WTC11 (cell line): ENCODE measurements at regions not wholly inside any gene's neighbourhood (a gene's known extent, or its start where the extent isn't known, plus 50 kb on each side); places are given as distances from the start of the nearest gene placed in this dataset.

Source experiments
- ATAC-seq: fragments of 200-7000 bp; cut with Tn5 transposase; 2 replicates; pipeline ENCODE4 v1.10.0; 2021; ENCODE audit warnings: mild to moderate bottlenecking, moderate library complexity
- CTCF ChIA-PET: fragments of 300-600 bp; sonication (Branson Sonifier 250); formaldehyde crosslinking; loops from one replicate; lab custom pipeline; 2021; ENCODE audit warnings: antibody characterized with exemption; lab: Charles Lee
- POLR2A ChIA-PET: fragments of 350-600 bp; sonication (Branson Sonifier 250); formaldehyde crosslinking; loops from one replicate; lab custom pipeline; 2021; ENCODE audit warnings: antibody characterized with exemption; lab: Charles Lee
- DNase-seq: peaks from one replicate; pipeline ENCODE4 v3.0.0; 2021; ENCODE audit warnings: low spot score
- H3K27ac Mint-ChIP-seq: 2 replicates; pipeline ENCODE4 v1.8.0; 2021; ENCODE audit warnings: mixed read lengths
- H3K27me3 Mint-ChIP-seq: 2 replicates; pipeline ENCODE4 v1.8.0; 2021; ENCODE audit warnings: low read depth, mild to moderate bottlenecking, moderate library complexity, mixed read lengths
- H3K36me3 Mint-ChIP-seq: 2 replicates; pipeline ENCODE4 v1.8.0; 2021; ENCODE audit warnings: mixed read lengths
- H3K4me1 Mint-ChIP-seq: 2 replicates; pipeline ENCODE4 v1.8.0; 2022; ENCODE audit warnings: mixed read lengths
- H3K4me3 Mint-ChIP-seq: 2 replicates; pipeline ENCODE4 v1.8.0; 2021; ENCODE audit warnings: mild to moderate bottlenecking, moderate library complexity, mixed read lengths
- H3K9me3 Mint-ChIP-seq: 2 replicates; pipeline ENCODE4 v1.8.0; 2021; ENCODE audit warnings: mixed read lengths
- AFF4 ChIP-seq: sonication (generic); formaldehyde crosslinking; IDR thresholded peaks from 2 replicates; pipeline ENCODE4 v1.8.1; 2023; ENCODE audit warnings: mild to moderate bottlenecking, missing genetic modification reagents, borderline replicate concordance
- ATF6 ChIP-seq: sonication (generic); formaldehyde crosslinking; IDR thresholded peaks from 2 replicates; pipeline ENCODE4 v1.8.1; 2023; ENCODE audit warnings: mild to moderate bottlenecking, missing genetic modification reagents
- CREB1 ChIP-seq: sonication (generic); formaldehyde crosslinking; IDR thresholded peaks from 2 replicates; pipeline ENCODE4 v1.8.0; 2023; ENCODE audit warnings: mild to moderate bottlenecking, missing genetic modification reagents
- E2F1 ChIP-seq: sonication (generic); formaldehyde crosslinking; IDR thresholded peaks from 2 replicates; pipeline ENCODE4 v1.8.0; 2022; ENCODE audit warnings: mild to moderate bottlenecking, missing genetic modification reagents
- ETV6 ChIP-seq: sonication (generic); formaldehyde crosslinking; IDR thresholded peaks from 2 replicates; pipeline ENCODE4 v1.8.1; 2022; ENCODE audit warnings: mild to moderate bottlenecking, missing genetic modification reagents
- FOXK1 ChIP-seq: sonication (generic); formaldehyde crosslinking; IDR thresholded peaks from 2 replicates; pipeline ENCODE4 v1.8.0; 2022; ENCODE audit warnings: mild to moderate bottlenecking, moderate library complexity, missing genetic modification reagents
- HMGA2 ChIP-seq: fragments of 250-450 bp; sonication (Bioruptor Pico); IDR thresholded peaks from 2 replicates; pipeline ENCODE4 v1.4.0; 2021; ENCODE audit warnings: mild to moderate bottlenecking, moderate library complexity
- IRF2 ChIP-seq: sonication (generic); formaldehyde crosslinking; IDR thresholded peaks from 2 replicates; pipeline ENCODE4 v1.8.0; 2022; ENCODE audit warnings: low read depth, missing genetic modification reagents, borderline replicate concordance
- JUN ChIP-seq: sonication (generic); formaldehyde crosslinking; IDR thresholded peaks from 2 replicates; pipeline ENCODE4 v1.8.0; 2023; ENCODE audit warnings: mild to moderate bottlenecking, missing genetic modification reagents
- NFATC4 ChIP-seq: fragments of 250-450 bp; sonication (Bioruptor Pico); IDR thresholded peaks from 2 replicates; pipeline ENCODE4 v1.9.0; 2021; ENCODE audit warnings: mild to moderate bottlenecking
- NR1H2 ChIP-seq: sonication (generic); formaldehyde crosslinking; IDR thresholded peaks from 2 replicates; pipeline ENCODE4 v1.9.0; 2021; ENCODE audit warnings: mild to moderate bottlenecking, moderate library complexity, missing genetic modification reagents
- OVOL2 ChIP-seq: fragments of 250-450 bp; sonication (Bioruptor Pico); IDR thresholded peaks from 2 replicates; pipeline ENCODE4 v1.9.0; 2021; ENCODE audit warnings: mild to moderate bottlenecking, borderline replicate concordance
- PRRX2 ChIP-seq: fragments of 250-450 bp; sonication (Bioruptor Pico); IDR thresholded peaks from 2 replicates; pipeline ENCODE4 v1.8.0; 2021; ENCODE audit warnings: mild to moderate bottlenecking
- RELA ChIP-seq: sonication (generic); formaldehyde crosslinking; IDR thresholded peaks from 2 replicates; pipeline ENCODE4 v1.8.1; 2022; ENCODE audit warnings: missing genetic modification reagents, mild to moderate bottlenecking, borderline replicate concordance
- RORB ChIP-seq: fragments of 250-450 bp; sonication (Bioruptor Pico); IDR thresholded peaks from 2 replicates; pipeline ENCODE4 v1.9.0; 2021; ENCODE audit warnings: mild to moderate bottlenecking
- SOX15 ChIP-seq: fragments of 250-450 bp; sonication (Bioruptor Pico); IDR thresholded peaks from 2 replicates; pipeline ENCODE4 v1.9.0; 2021; ENCODE audit warnings: mild to moderate bottlenecking
- USF2 ChIP-seq: sonication (generic); formaldehyde crosslinking; IDR thresholded peaks from 2 replicates; pipeline ENCODE4 v1.8.1; 2023; ENCODE audit warnings: mild to moderate bottlenecking, missing genetic modification reagents, moderate library complexity
- ZNF281 ChIP-seq: sonication (generic); formaldehyde crosslinking; IDR thresholded peaks from 2 replicates; pipeline ENCODE4 v1.8.0; 2023; ENCODE audit warnings: mild to moderate bottlenecking, missing genetic modification reagents
- ZNF317 ChIP-seq: sonication (generic); formaldehyde crosslinking; IDR thresholded peaks from 2 replicates; pipeline ENCODE4 v1.8.1; 2023; ENCODE audit warnings: low read depth, mild to moderate bottlenecking, moderate library complexity, missing genetic modification reagents, borderline replicate concordance
- ZNF416 ChIP-seq: fragments of 250-450 bp; sonication (Bioruptor Pico); IDR thresholded peaks from 2 replicates; pipeline ENCODE4 v1.9.0; 2021; ENCODE audit warnings: mild to moderate bottlenecking, inconsistent platforms
- ZNF425 ChIP-seq: fragments of 250-450 bp; sonication (Bioruptor Pico); conservative IDR thresholded peaks from 2 replicates; pipeline ENCODE4 v1.9.0; 2021; ENCODE audit warnings: mild to moderate bottlenecking
- ZNF671 ChIP-seq: fragments of 250-450 bp; sonication (Bioruptor Pico); IDR thresholded peaks from 2 replicates; pipeline ENCODE4 v1.8.0; 2021; ENCODE audit warnings: mild to moderate bottlenecking

GRCh38 chr18:68484241-68484640 is 230.7 kb downstream of the TMX3 start (continued):
- TF ChIP-seq ZNF425 (no peak), ZNF416 (CRISPR knock-in tag) (no peak), NR1H2 (CRISPR knock-in tag) (no peak), PRRX2 (no peak), JUN (CRISPR knock-in tag) (no peak), ZNF317 (CRISPR knock-in tag) (no peak), FOXK1 (CRISPR knock-in tag) (no peak), RORB (no peak), ATF6 (CRISPR knock-in tag) (no peak)

GRCh38 chr18:68482815-68483214 is 232.1 kb downstream of the TMX3 start:
- no peak overlapping the region for H3K27ac Mint-ChIP-seq
- no peak for ATAC-seq
- H3K4me3 Mint-ChIP-seq = no peak overlapping the region
- H3K36me3 Mint-ChIP-seq = peaks cover 7% of the 10 kb centered on the region
- no peak for DNase-seq
- peaks cover 16% of the 10 kb centered on the region for H3K9me3 Mint-ChIP-seq
- ChIA-PET POLR2A (no interaction called here), CTCF (no interaction called here)
- no peaks in the 10 kb centered on the region; the same call in 1 of the 2 replicates for H3K27me3 Mint-ChIP-seq
- TF ChIP-seq ZNF317 (CRISPR knock-in tag) (no peak), CREB1 (CRISPR knock-in tag) (no peak), ETV6 (CRISPR knock-in tag) (no peak), USF2 (CRISPR knock-in tag) (no peak), E2F1 (CRISPR knock-in tag) (no peak)
- H3K4me1 Mint-ChIP-seq = peaks cover 4% of the 10 kb centered on the region

- ATAC-seq (no peak), DNase-seq (no peak)
- Mint-ChIP-seq H3K4me1 (no peaks in the 10 kb centered on the region), H3K27me3 (no peaks in the 10 kb centered on the region), H3K27ac (no peak overlapping the region), H3K9me3 (peaks cover 5% of the 10 kb centered on the region; the same call in 1 of the 2 replicates), H3K36me3 (no peaks in the 10 kb centered on the region), H3K4me3 (no peak overlapping the region)
- CTCF ChIA-PET = no interaction called here
- POLR2A ChIA-PET = no interaction called here
- no peak for TF ChIP-seq ETV6 (CRISPR knock-in tag)
- TF ChIP-seq ZNF671 (CRISPR knock-in tag) = no peak
- no peak for TF ChIP-seq AFF4 (CRISPR knock-in tag)
- no peak for TF ChIP-seq SOX15 (CRISPR knock-in tag)
- no peak for TF ChIP-seq IRF2 (CRISPR knock-in tag)
- TF ChIP-seq NFATC4 (CRISPR knock-in tag) = no peak
- TF ChIP-seq ZNF281 (CRISPR knock-in tag) = no peak
- no peak for TF ChIP-seq HMGA2
- no peak for TF ChIP-seq OVOL2 (CRISPR knock-in tag)
- TF ChIP-seq ZNF416 (CRISPR knock-in tag) = no peak
- TF ChIP-seq RELA = no peak
Measured at GRCh38 chr18:68480196-68480595, 234.7 kb downstream of the TMX3 start.
